ENCODE measurements at regions not wholly inside any gene's neighbourhood (a gene's known extent, or its start where the extent isn't known, plus 50 kb on each side); places are given as distances from the start of the nearest gene placed in this dataset.

- Mint-ChIP-seq H3K27ac (ENCODE audit: unreplicated experiment) (no peak overlapping the region), H3K27me3 (ENCODE audit: unreplicated experiment) (no peaks in the 10 kb centered on the region), H3K9me3 (ENCODE audit: low read depth, unreplicated experiment) (peaks cover 6% of the 10 kb centered on the region), H3K4me3 (ENCODE audit: low read depth, unreplicated experiment) (no peak overlapping the region), H3K36me3 (ENCODE audit: insufficient read depth, unreplicated experiment) (no peaks in the 10 kb centered on the region), H3K4me1 (ENCODE audit: low read depth, unreplicated experiment) (no peaks in the 10 kb centered on the region)
- CTCF ChIA-PET = no interaction called here
- no peak for TF ChIP-seq CTCF (IDR thresholded peaks at IDR 0.05; ENCODE audit: unreplicated experiment)
- no peak for DNase-seq
- intact Hi-C loops (cut with micrococcal nuclease; ENCODE audit: unreplicated experiment) = no loop called here
- BruUV-seq (replicated peaks) = no TSS peak
These were observed 378.8 kb upstream of the TLE4 start for GRCh38 chr9:79193001-79193400.

- no peak for DNase-seq
- Mint-ChIP-seq H3K36me3 (ENCODE audit: insufficient read depth, unreplicated experiment) (no peaks in the 10 kb centered on the region), H3K4me1 (ENCODE audit: low read depth, unreplicated experiment) (no peaks in the 10 kb centered on the region), H3K9me3 (ENCODE audit: low read depth, unreplicated experiment) (peaks cover 4% of the 10 kb centered on the region), H3K4me3 (ENCODE audit: low read depth, unreplicated experiment) (no peak overlapping the region), H3K27ac (ENCODE audit: unreplicated experiment) (no peak overlapping the region), H3K27me3 (ENCODE audit: unreplicated experiment) (no peaks in the 10 kb centered on the region)
- no peak for TF ChIP-seq CTCF (IDR thresholded peaks at IDR 0.05; ENCODE audit: unreplicated experiment)
- CTCF ChIA-PET = no interaction called here
- intact Hi-C loops (cut with micrococcal nuclease; ENCODE audit: unreplicated experiment) = no loop called here
- no TSS peak for BruUV-seq (replicated peaks)
These were observed 378.1 kb upstream of the TLE4 start for GRCh38 chr9:79193501-79194223.

GRCh38 chr9:79195879-79196278 is 375.9 kb upstream of the TLE4 start:
- no TSS peak for BruUV-seq (replicated peaks)
- intact Hi-C loops (cut with micrococcal nuclease; ENCODE audit: unreplicated experiment) = no loop called here

GRCh38 chr9:79196606-79197005 is 375.2 kb upstream of the TLE4 start:
- CTCF ChIA-PET = interaction anchor here (0.7 kb wide), 1 partner anchor 382 kb away, joined by 4 read pairs; no protein-coding TSS in a partner anchor
- no TSS peak for BruUV-seq (replicated peaks)

More at GRCh38 chr9:79195879-79196278, 375.9 kb upstream of the TLE4 start:
- TF ChIP-seq CTCF (IDR thresholded peaks at IDR 0.05; ENCODE audit: unreplicated experiment) = no peak
- CTCF ChIA-PET = no interaction called here
- DNase-seq = no peak
- Mint-ChIP-seq H3K4me3 (ENCODE audit: low read depth, unreplicated experiment) (no peak overlapping the region), H3K4me1 (ENCODE audit: low read depth, unreplicated experiment) (no peaks in the 10 kb centered on the region), H3K27ac (ENCODE audit: unreplicated experiment) (no peak overlapping the region), H3K27me3 (ENCODE audit: unreplicated experiment) (no peaks in the 10 kb centered on the region), H3K36me3 (ENCODE audit: insufficient read depth, unreplicated experiment) (no peaks in the 10 kb centered on the region), H3K9me3 (ENCODE audit: low read depth, unreplicated experiment) (peaks cover 6% of the 10 kb centered on the region)

More at GRCh38 chr9:79196606-79197005, 375.2 kb upstream of the TLE4 start:
- Mint-ChIP-seq H3K4me1 (ENCODE audit: low read depth, unreplicated experiment) (no peaks in the 10 kb centered on the region), H3K36me3 (ENCODE audit: insufficient read depth, unreplicated experiment) (no peaks in the 10 kb centered on the region), H3K27ac (ENCODE audit: unreplicated experiment) (no peak overlapping the region), H3K4me3 (ENCODE audit: low read depth, unreplicated experiment) (no peak overlapping the region), H3K27me3 (ENCODE audit: unreplicated experiment) (no peaks in the 10 kb centered on the region), H3K9me3 (ENCODE audit: low read depth, unreplicated experiment) (peaks cover 6% of the 10 kb centered on the region)
- intact Hi-C loops (cut with micrococcal nuclease; ENCODE audit: unreplicated experiment) = no loop called here
- no peak for DNase-seq
- TF ChIP-seq CTCF (IDR thresholded peaks at IDR 0.05; ENCODE audit: unreplicated experiment) = no peak
